GM12891 (cell line): ENCODE measurements at regions not wholly inside any gene's neighbourhood (a gene's known extent, or its start where the extent isn't known, plus 50 kb on each side); places are given as distances from the start of the nearest gene placed in this dataset.

Experiments used
- POLR2A ChIP-seq: IDR thresholded peaks from 2 replicates; pipeline ENCODE4 v1.6.1; 2011; ENCODE audit warnings: low read depth, low read length, control low read depth
- POLR2AphosphoS5 ChIP-seq: IDR thresholded peaks from 2 replicates; pipeline ENCODE4 v1.6.1; 2011; ENCODE audit warnings: low read depth, low read length, control low read depth
- TAF1 ChIP-seq: IDR thresholded peaks from 2 replicates; pipeline ENCODE4 v1.6.1; 2011; ENCODE audit warnings: low read depth, low read length, control low read depth

DNA sequence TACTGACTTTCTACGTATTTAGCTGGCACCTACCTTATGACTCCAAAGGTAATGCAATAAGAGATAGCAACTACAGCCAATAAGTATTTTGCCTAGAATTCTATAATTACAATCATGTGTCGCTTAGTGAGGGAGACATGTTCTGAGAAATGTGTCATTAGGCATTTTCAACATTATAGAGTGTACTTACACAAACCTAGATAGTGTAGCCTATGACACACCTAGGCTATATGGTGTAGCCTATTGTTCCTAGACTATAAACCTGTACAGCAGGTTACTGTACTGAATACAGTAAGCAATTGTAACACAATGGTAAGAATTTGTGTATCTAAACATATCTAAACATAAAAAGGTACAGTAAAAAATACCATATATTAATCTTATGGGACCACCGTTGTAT lies 363.4 kb upstream of the DPH6 start:
- TF ChIP-seq POLR2A (no peak), TAF1 (no peak), POLR2AphosphoS5 (no peak)
